GM12878 (cell line): ENCODE measurements at regions not wholly inside any gene's neighbourhood (a gene's known extent, or its start where the extent isn't known, plus 50 kb on each side); places are given as distances from the start of the nearest gene placed in this dataset.

ENCODE experiments used
- DPF2 ChIP-seq: fragments of 450-650 bp; IDR thresholded peaks from 2 replicates; pipeline ENCODE4 v1.6.1; 2017; ENCODE audit warnings: mild to moderate bottlenecking
- FOXK2 ChIP-seq: fragments of 450-650 bp; IDR thresholded peaks from 2 replicates; pipeline ENCODE4 v1.6.1; 2017; ENCODE audit warnings: mild to moderate bottlenecking, moderate library complexity
- IKZF1 ChIP-seq: fragments of 450-650 bp; conservative IDR thresholded peaks from 2 replicates; pipeline ENCODE4 v1.6.1; 2017; ENCODE audit warnings: antibody characterized with exemption, mild to moderate bottlenecking
- KAT2A ChIP-seq: conservative IDR thresholded peaks from 2 replicates; pipeline ENCODE4 v1.6.1; 2011; ENCODE audit warnings: low read depth, low read length; ENCODE audit not compliant: control insufficient read depth
- NFIC ChIP-seq: IDR thresholded peaks from 2 replicates; pipeline ENCODE4 v1.6.1; 2012; ENCODE audit warnings: low read depth, mild to moderate bottlenecking, inconsistent platforms, low read length, moderate library complexity
- NFYB ChIP-seq: IDR thresholded peaks from 2 replicates; pipeline ENCODE4 v1.6.1; 2011; ENCODE audit warnings: low read depth, mild to moderate bottlenecking, low read length, improper control_type of control experiment, moderate library complexity; ENCODE audit not compliant: insufficient read depth
- NRF1 ChIP-seq: conservative IDR thresholded peaks from 2 replicates; pipeline ENCODE4 v1.6.1; 2011; ENCODE audit warnings: mild to moderate bottlenecking, low read depth, low read length, improper control_type of control experiment
- POLR2AphosphoS2 ChIP-seq: IDR thresholded peaks from 2 replicates; pipeline ENCODE4 v1.6.1; 2011; ENCODE audit warnings: low read depth, mild to moderate bottlenecking, low read length, improper control_type of control experiment, moderate library complexity
- SIN3A ChIP-seq: IDR thresholded peaks from 2 replicates; pipeline ENCODE4 v1.6.1; 2012; ENCODE audit warnings: low read depth, low read length, improper control_type of control experiment
- SMAD5 ChIP-seq: IDR thresholded peaks from 2 replicates; pipeline ENCODE4 v1.6.1; 2016; ENCODE audit warnings: antibody characterized with exemption, low read depth
- SUZ12 ChIP-seq: fragments of 200-600 bp; sonication (generic); IDR thresholded peaks from one replicate; pipeline ENCODE4 v1.6.1; 2018; ENCODE audit warnings: antibody characterized with exemption, mild to moderate bottlenecking; ENCODE audit not compliant: unreplicated experiment
- TCF3 ChIP-seq: IDR thresholded peaks from 2 replicates; pipeline ENCODE4 v1.6.1; 2012; ENCODE audit warnings: low read depth, mild to moderate bottlenecking, low read length, borderline replicate concordance; ENCODE audit not compliant: insufficient read depth
- TF ChIP-seq, protein P1 (sequence below): fragments of 150-350 bp; IDR thresholded peaks from 2 replicates; pipeline ENCODE4 v1.6.1; 2016; ENCODE audit warnings: low read depth, low read length

GRCh38 chr16:54228325-54228724 is 58.3 kb downstream of the IRX3 start (continued):
- no peak for TF ChIP-seq KAT2A
- no peak for TF ChIP-seq FOXK2
- TF ChIP-seq IKZF1 = no peak
- TF ChIP-seq SMAD5 = no peak
- TF ChIP-seq, protein P1, sequence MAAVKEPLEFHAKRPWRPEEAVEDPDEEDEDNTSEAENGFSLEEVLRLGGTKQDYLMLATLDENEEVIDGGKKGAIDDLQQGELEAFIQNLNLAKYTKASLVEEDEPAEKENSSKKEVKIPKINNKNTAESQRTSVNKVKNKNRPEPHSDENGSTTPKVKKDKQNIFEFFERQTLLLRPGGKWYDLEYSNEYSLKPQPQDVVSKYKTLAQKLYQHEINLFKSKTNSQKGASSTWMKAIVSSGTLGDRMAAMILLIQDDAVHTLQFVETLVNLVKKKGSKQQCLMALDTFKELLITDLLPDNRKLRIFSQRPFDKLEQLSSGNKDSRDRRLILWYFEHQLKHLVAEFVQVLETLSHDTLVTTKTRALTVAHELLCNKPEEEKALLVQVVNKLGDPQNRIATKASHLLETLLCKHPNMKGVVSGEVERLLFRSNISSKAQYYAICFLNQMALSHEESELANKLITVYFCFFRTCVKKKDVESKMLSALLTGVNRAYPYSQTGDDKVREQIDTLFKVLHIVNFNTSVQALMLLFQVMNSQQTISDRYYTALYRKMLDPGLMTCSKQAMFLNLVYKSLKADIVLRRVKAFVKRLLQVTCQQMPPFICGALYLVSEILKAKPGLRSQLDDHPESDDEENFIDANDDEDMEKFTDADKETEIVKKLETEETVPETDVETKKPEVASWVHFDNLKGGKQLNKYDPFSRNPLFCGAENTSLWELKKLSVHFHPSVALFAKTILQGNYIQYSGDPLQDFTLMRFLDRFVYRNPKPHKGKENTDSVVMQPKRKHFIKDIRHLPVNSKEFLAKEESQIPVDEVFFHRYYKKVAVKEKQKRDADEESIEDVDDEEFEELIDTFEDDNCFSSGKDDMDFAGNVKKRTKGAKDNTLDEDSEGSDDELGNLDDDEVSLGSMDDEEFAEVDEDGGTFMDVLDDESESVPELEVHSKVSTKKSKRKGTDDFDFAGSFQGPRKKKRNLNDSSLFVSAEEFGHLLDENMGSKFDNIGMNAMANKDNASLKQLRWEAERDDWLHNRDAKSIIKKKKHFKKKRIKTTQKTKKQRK = no peak
- no peak for TF ChIP-seq SIN3A
- no peak for TF ChIP-seq NFIC
- TF ChIP-seq NFYB = no peak
- TF ChIP-seq SUZ12 = no peak
- no peak for TF ChIP-seq POLR2AphosphoS2
- no peak for TF ChIP-seq TCF3
- TF ChIP-seq NRF1 = no peak
- TF ChIP-seq DPF2 = no peak
